HG03354 (cell line): ENCODE measurements at regions not wholly inside any gene's neighbourhood (a gene's known extent, or its start where the extent isn't known, plus 50 kb on each side); places are given as distances from the start of the nearest gene placed in this dataset.
"Not testable (repeated sequence)": the region's sequence is repeated elsewhere in the genome, so short reads cannot be mapped to it uniquely, and the experiment has no call there.

Experiments used
- ATAC-seq: cut with Tn5 transposase; IDR thresholded peaks from one replicate; pipeline ENCODE4 v1.9.1; 2021; ENCODE audit warnings: mild to moderate bottlenecking; ENCODE audit not compliant: unreplicated experiment, poor library complexity, severe bottlenecking

- ATAC-seq, result no peak
These were observed 293.9 kb upstream of the PTCHD4 start for GRCh38 chr6:48404927-48405326.

- ATAC-seq, result no peak
These were observed 292.6 kb upstream of the PTCHD4 start for GRCh38 chr6:48403587-48403986.

DNA sequence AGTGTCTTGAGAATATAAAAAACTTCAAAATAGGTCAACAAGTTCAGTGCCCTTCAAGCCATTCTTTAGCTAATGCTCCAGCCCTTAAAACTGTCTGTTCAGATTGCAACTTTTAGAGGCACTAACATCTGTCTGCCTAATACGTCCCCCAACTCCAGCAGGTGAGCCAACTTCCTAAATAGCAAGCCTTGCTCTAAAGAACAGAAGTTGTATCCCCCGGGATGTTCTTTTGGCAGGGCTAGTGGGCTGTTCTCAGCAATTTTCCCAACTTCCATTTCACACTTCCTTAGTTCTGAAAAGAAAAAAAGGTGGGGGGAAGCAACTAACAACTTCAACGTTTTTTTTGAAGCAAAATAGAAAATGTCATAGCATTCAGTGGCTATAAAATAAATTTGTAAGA, 290.0 kb upstream of the PTCHD4 start:
- ATAC-seq, result no peak

DNA sequence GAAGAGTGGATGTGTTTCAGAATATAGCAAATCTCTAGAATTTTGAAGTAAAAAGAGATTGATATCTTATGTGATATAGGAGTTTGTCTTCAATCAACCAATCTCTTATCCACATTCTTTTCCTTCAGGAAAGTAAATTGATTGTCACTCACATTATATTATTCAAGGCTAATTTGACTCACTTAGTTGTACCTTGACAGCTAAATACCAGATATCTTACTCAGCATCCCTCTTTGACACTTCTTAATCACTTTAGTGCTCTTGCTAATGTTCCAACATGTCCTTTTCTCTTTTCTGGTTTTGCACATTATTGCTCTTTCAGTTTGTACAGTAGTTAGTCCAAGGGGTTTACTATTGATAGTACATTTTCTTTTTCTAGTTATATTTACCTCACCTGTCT, 286.9 kb upstream of the PTCHD4 start:
- no peak for ATAC-seq

DNA sequence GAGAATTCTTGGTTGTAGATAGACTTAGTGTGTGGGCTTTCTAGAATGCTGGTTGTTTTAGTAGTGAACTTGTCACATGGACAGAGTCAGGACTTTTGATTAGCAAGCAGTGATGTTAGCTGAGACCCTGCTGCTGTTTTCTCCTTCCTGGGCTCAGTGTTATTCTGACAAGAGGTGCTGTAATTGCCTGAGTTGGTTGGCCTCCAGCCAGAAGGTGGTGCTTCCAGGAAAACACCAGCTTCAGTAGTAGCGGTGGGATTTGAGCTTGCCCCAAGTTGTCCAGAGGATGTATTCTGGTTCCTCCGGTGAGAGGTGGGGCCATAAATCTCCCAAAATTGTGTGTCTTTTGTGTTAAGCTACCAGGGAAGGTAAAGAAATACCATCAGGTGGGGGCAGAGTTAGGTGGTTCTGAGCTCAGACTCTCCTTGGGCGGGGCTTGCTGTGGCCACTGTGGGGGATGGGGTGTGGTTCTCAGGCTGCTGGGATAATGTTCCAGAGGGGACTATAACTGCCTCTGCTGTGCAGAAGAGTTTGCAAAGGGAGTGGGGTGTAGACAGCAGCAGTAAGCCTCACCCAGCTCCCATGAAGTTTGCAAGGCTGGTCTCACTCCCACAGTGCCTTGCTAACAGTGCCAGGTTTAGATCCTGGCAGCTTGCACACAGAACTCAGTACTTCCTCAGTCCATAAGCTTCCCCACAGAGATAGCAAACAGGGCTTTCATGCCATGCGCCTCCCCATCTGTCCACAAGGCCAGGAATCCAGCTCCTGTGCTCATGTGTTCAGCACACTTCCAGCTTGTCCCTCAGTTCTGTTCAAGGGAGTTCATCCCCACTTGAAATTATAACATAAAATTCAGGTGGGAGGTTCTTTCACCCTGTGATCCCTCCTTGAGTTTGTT, 278.4 kb upstream of the PTCHD4 start:
- ATAC-seq, result no peak

GRCh38 chr6:48388044-48388443, 277.0 kb upstream of the PTCHD4 start:
- ATAC-seq, result no peak

- ATAC-seq, result no peak
These were observed 267.9 kb upstream of the PTCHD4 start for GRCh38 chr6:48378884-48379407.

- ATAC-seq, result no peak
These were observed 266.1 kb upstream of the PTCHD4 start for GRCh38 chr6:48377115-48377514.

DNA sequence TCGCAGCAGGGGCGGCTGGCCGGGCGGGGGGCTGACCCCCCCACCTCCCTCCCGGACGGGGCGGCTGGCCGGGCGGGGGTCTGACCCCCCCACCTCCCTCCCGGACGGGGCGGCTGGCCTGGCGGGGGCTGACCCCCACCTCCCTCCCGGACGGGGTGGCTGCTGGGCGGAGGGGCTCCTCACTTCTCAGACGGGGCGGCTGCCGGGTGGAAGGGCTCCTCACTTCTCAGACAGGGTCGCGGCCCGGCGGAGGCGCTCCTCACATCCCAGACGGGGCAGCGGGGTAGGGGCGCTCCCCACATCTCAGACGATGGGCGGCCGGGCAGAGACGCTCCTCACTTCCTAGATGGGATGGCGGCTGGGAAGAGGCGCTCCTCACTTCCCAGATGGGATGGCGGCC, 260.2 kb upstream of the PTCHD4 start:
- ATAC-seq, result not testable (repeated sequence)

DNA sequence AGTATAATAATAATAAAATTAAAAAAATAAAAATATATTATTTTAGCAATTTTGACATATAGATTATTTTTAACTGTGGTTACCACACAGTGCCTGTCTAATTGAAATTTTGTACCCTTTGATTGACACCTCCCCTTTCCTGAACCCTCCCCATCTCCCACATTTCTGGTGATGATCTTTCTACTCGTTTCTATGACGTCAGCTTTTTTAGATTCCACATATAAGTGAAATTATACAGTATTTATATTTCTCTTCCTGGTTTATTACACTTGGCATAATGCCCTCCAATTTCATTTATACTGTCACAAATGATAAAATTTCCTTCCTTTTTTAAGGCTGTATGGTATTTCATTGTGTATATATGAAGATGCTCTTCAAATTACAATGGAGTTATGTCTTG, 258.1 kb upstream of the PTCHD4 start:
- ATAC-seq, result no peak

DNA sequence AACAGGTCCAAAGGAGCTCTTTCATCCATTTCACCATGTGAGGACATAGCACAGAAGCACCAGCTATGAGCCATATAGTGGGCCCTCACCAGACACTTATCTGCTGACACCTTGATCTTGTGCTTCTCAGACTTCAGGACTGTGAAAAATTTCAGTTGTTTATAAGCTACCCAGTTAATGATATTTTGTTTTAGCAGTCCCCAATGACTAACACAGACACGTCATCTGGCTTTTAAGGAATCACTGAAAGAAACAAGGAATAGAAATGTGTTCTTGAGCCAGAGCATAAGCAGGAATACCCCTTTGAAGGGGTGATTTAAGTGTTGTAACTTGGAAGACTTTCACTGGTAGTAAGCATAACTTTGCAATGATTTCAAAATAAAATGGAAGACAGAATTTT, 214.7 kb upstream of the PTCHD4 start:
- ATAC-seq, result no peak

GRCh38 chr6:48318670-48319069, 207.7 kb upstream of the PTCHD4 start:
- no peak for ATAC-seq

DNA sequence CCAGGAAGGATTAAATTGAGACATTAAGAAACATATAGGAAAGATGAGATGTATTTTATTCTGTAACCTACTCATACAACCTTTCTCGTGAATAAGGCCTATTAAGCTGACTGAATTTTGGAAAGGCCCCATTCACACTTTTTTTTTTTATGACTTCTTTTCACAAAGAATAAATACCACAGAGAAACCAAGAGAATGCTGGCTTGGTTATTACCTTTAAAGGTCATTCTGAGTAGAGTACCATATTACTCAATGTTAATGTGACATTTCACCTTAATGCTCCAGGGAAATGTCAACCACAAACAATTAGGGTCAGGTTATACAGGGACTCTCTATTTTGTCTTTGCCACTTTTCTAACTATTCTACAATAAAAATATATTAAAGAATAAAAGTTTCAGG, 204.9 kb upstream of the PTCHD4 start:
- ATAC-seq, result no peak

DNA sequence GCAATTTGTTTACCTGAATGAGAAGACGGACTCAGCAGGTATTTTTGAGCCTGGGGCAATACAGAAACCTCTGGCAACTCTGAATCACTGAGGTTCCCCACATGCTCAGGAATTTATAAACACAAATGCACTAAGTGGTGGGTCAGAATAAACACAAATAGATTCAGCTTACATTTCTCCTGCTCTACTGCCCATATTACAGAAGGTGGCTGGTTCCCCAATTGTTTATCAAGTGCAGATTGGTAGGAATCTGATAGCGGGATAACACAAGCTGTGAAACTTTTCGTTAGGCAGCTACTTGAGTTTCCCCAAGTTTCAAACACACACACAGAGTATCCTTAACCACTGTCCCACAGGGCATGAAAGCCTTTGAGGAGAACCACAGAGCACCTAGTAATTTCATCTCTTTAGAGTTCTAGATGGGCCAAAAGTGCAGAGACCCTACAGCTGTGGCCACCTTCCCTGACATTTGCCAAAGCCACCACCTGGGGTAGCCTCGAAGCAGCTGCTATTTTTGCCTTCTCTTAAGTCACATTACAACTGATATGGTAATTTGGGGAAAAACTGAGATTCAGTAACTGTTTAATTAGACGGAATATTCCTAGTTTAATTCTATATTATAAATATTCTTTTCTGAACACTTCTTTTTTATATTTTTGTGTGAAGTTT, 204.2 kb upstream of the PTCHD4 start:
- no peak for ATAC-seq

GRCh38 chr6:48311301-48311700, 200.3 kb upstream of the PTCHD4 start:
- no peak for ATAC-seq

- no peak for ATAC-seq
These were observed 196.6 kb upstream of the PTCHD4 start for GRCh38 chr6:48307573-48307972.

- ATAC-seq, result no peak
These were observed 179.6 kb upstream of the PTCHD4 start for GRCh38 chr6:48290595-48290994.

DNA sequence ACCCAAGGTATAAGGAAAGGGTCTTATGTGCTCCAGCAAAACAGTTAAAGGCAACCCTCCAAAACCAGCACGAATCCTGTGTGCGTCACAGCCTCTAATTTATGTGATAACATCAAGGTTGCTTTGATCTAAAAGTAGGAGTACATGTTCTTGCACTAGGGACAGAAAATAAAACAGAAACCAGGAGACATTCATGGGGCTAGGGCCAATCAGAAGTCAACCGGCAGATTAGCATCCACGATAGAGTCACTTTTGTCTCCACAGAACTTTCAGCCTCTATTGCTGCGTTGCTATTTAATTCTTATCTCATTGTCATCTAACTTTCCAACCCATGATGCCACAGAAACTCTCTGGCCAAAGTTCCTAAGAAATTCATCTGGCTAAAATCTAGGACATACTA, 178.8 kb upstream of the PTCHD4 start:
- no peak for ATAC-seq

GRCh38 chr6:48281217-48281616, 170.2 kb upstream of the PTCHD4 start:
- ATAC-seq, result no peak

- no peak for ATAC-seq
These were observed 169.1 kb upstream of the PTCHD4 start for GRCh38 chr6:48280035-48280620.

DNA sequence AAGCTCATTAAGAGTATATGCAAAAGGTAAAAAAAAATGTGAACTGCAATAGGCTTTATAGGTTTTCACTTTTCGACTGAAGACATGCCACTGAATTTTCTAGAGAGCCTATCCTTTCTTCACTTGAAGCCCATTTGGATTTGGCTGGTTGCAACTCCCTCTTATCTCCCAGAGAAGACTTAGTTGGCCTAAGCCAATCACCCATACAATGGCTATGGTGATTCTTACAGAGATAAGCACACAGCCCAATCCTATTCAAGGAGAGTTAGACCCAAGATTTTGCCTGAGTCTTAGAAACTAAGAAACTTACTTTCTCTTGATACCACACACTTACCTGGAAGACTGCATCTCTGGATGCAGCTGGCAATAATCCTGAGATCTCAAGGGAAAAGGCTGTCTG, 167.3 kb upstream of the PTCHD4 start:
- ATAC-seq, result no peak
